Endothelial cell of umbilical vein (primary cell): ENCODE measurements at regions not wholly inside any gene's neighbourhood (a gene's known extent, or its start where the extent isn't known, plus 50 kb on each side); places are given as distances from the start of the nearest gene placed in this dataset.

ENCODE experiments used
- POLR2A ChIP-seq: IDR thresholded peaks from 2 replicates; pipeline ENCODE4 v1.6.1; 2012; ENCODE audit warnings: low read depth, mild to moderate bottlenecking, control low read depth, low read length
- POLR2AphosphoS5 ChIP-seq: IDR thresholded peaks from 2 replicates; pipeline ENCODE4 v1.6.1; 2012; ENCODE audit warnings: low read depth, mild to moderate bottlenecking, control low read depth, low read length, moderate library complexity; ENCODE audit not compliant: insufficient read depth
- TF ChIP-seq, protein P1 (sequence below), 2 donors: IDR thresholded peaks; 1 replicate in 1 of 2; 2 replicates in 1 of 2; pipeline ENCODE4 v1.5.1; 2011; ENCODE audit warnings: low read length in 2 of 2, mild to moderate bottlenecking in 2 of 2, moderate library complexity in 2 of 2, control low read depth in 1 of 2, inconsistent platforms in 1 of 2, low read depth in 1 of 2; ENCODE audit not compliant: insufficient read depth in 1 of 2; ENCODE audit errors: extremely low read depth in 1 of 2

- no peak for TF ChIP-seq POLR2A
- TF ChIP-seq, protein P1, sequence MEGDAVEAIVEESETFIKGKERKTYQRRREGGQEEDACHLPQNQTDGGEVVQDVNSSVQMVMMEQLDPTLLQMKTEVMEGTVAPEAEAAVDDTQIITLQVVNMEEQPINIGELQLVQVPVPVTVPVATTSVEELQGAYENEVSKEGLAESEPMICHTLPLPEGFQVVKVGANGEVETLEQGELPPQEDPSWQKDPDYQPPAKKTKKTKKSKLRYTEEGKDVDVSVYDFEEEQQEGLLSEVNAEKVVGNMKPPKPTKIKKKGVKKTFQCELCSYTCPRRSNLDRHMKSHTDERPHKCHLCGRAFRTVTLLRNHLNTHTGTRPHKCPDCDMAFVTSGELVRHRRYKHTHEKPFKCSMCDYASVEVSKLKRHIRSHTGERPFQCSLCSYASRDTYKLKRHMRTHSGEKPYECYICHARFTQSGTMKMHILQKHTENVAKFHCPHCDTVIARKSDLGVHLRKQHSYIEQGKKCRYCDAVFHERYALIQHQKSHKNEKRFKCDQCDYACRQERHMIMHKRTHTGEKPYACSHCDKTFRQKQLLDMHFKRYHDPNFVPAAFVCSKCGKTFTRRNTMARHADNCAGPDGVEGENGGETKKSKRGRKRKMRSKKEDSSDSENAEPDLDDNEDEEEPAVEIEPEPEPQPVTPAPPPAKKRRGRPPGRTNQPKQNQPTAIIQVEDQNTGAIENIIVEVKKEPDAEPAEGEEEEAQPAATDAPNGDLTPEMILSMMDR (IDR thresholded peaks at IDR 0.05; ENCODE audit: extremely low read depth in 1 of 2, insufficient read depth in 1 of 2, low read depth in 1 of 2, low read length in 2 of 2): no peak
- TF ChIP-seq POLR2AphosphoS5: no peak
Measured at GRCh38 chr17:26775219-26775822, 518.6 kb upstream of the WSB1 start.
